NT2/D1 (cell line): ENCODE measurements at regions not wholly inside any gene's neighbourhood (a gene's known extent, or its start where the extent isn't known, plus 50 kb on each side); places are given as distances from the start of the nearest gene placed in this dataset.

Experiments used
- DNase-seq: peaks from one replicate; pipeline ENCODE4 v3.0.0-alpha.2; 2011; ENCODE audit warnings: low read depth, low spot score
- H3K27me3 ChIP-seq: 2 replicates; pipeline ENCODE4 v1.6.0; 2011; ENCODE audit warnings: mild to moderate bottlenecking; ENCODE audit not compliant: insufficient read length, insufficient read depth
- H3K36me3 ChIP-seq: 2 replicates; pipeline ENCODE4 v1.6.1; 2011; ENCODE audit warnings: mild to moderate bottlenecking, low read length, mixed read lengths; ENCODE audit not compliant: insufficient read depth, insufficient read length
- H3K4me1 ChIP-seq: 2 replicates; pipeline ENCODE4 v1.5.1; 2011; ENCODE audit not compliant: insufficient read depth, insufficient read length
- H3K4me3 ChIP-seq: 2 replicates; pipeline ENCODE4 v1.5.1; 2011; ENCODE audit warnings: low read depth; ENCODE audit not compliant: insufficient read length
- H3K9ac ChIP-seq: 2 replicates; pipeline ENCODE4 v1.6.0; 2011; ENCODE audit warnings: low read depth; ENCODE audit not compliant: insufficient read length
- H3K9me3 ChIP-seq: 2 replicates; pipeline ENCODE4 v1.5.1; 2011; ENCODE audit warnings: mild to moderate bottlenecking, low read length; ENCODE audit not compliant: insufficient read depth
- SUZ12 ChIP-seq: IDR thresholded peaks from 2 replicates; pipeline ENCODE4 v1.6.1; 2011; ENCODE audit not compliant: insufficient read length, insufficient read depth; ENCODE audit errors: extremely low read depth
- YY1 ChIP-seq: IDR thresholded peaks from 2 replicates; pipeline ENCODE4 v1.6.1; 2011; ENCODE audit not compliant: insufficient read length, insufficient read depth
- ZNF274 ChIP-seq: IDR thresholded peaks from 2 replicates; pipeline ENCODE4 v1.6.1; 2011; ENCODE audit warnings: mild to moderate bottlenecking, low read depth, low read length

- H3K4me1 ChIP-seq: no peaks in the 10 kb centered on the region
- H3K9ac ChIP-seq: no peak overlapping the region
- DNase-seq: no peak
- H3K4me3 ChIP-seq: no peak overlapping the region
- H3K27me3 ChIP-seq: no peaks in the 10 kb centered on the region
- H3K9me3 ChIP-seq: no peaks in the 10 kb centered on the region
- H3K36me3 ChIP-seq: no peaks in the 10 kb centered on the region
- TF ChIP-seq YY1 (no peak), SUZ12 (no peak), ZNF274 (no peak)
These were observed 180.5 kb downstream of the GLUD2 start for GRCh38 chrX:121227888-121228287.

GRCh38 chrX:121231566-121232358 lies 184.4 kb downstream of the GLUD2 start:
- H3K27me3 ChIP-seq: no peaks in the 10 kb centered on the region
- no peaks in the 10 kb centered on the region for H3K9me3 ChIP-seq
- H3K4me3 ChIP-seq: no peak overlapping the region
- no peak overlapping the region for H3K9ac ChIP-seq
- no peak for DNase-seq
- no peaks in the 10 kb centered on the region for H3K36me3 ChIP-seq
- H3K4me1 ChIP-seq: no peaks in the 10 kb centered on the region
- TF ChIP-seq ZNF274: no peak
- TF ChIP-seq SUZ12: no peak
- no peak for TF ChIP-seq YY1

GRCh38 chrX:121236040-121236439 lies 188.6 kb downstream of the GLUD2 start:
- no peak for DNase-seq
- no peaks in the 10 kb centered on the region for H3K9me3 ChIP-seq
- H3K36me3 ChIP-seq: no peaks in the 10 kb centered on the region
- TF ChIP-seq YY1 (no peak), SUZ12 (no peak), ZNF274 (no peak)
- H3K27me3 ChIP-seq: no peaks in the 10 kb centered on the region
- H3K4me3 ChIP-seq: no peak overlapping the region
- H3K9ac ChIP-seq: no peak overlapping the region
- no peaks in the 10 kb centered on the region for H3K4me1 ChIP-seq

GRCh38 chrX:121238093-121238492 lies 190.7 kb downstream of the GLUD2 start:
- TF ChIP-seq YY1 (no peak), SUZ12 (no peak), ZNF274 (no peak)

GRCh38 chrX:121244511-121244910 lies 197.1 kb downstream of the GLUD2 start:
- no peaks in the 10 kb centered on the region for H3K9me3 ChIP-seq
- no peak overlapping the region for H3K4me3 ChIP-seq
- H3K4me1 ChIP-seq: no peaks in the 10 kb centered on the region
- TF ChIP-seq ZNF274 (no peak), YY1 (no peak), SUZ12 (no peak)
- H3K27me3 ChIP-seq: no peaks in the 10 kb centered on the region
- no peaks in the 10 kb centered on the region for H3K36me3 ChIP-seq
- H3K9ac ChIP-seq: no peak overlapping the region
- no peak for DNase-seq

More at GRCh38 chrX:121238093-121238492, 190.7 kb downstream of the GLUD2 start:
- H3K9ac ChIP-seq: no peak overlapping the region
- no peaks in the 10 kb centered on the region for H3K36me3 ChIP-seq
- no peaks in the 10 kb centered on the region for H3K27me3 ChIP-seq
- no peak overlapping the region for H3K4me3 ChIP-seq
- no peaks in the 10 kb centered on the region for H3K9me3 ChIP-seq
- no peak for DNase-seq
- H3K4me1 ChIP-seq: no peaks in the 10 kb centered on the region

- no peak for DNase-seq
- Histone ChIP-seq H3K36me3 (no peaks in the 10 kb centered on the region), H3K4me1 (no peaks in the 10 kb centered on the region), H3K4me3 (no peak overlapping the region), H3K27me3 (no peaks in the 10 kb centered on the region), H3K9ac (no peak overlapping the region), H3K9me3 (no peaks in the 10 kb centered on the region)
- TF ChIP-seq YY1 (no peak), ZNF274 (no peak), SUZ12 (no peak)
These were observed 198.4 kb downstream of the GLUD2 start for GRCh38 chrX:121245763-121246162.

GRCh38 chrX:121254336-121254735 lies 206.9 kb downstream of the GLUD2 start:
- no peaks in the 10 kb centered on the region for H3K4me1 ChIP-seq
- no peak for DNase-seq
- no peaks in the 10 kb centered on the region for H3K27me3 ChIP-seq
- no peak overlapping the region for H3K4me3 ChIP-seq
- H3K36me3 ChIP-seq: no peaks in the 10 kb centered on the region
- no peak overlapping the region for H3K9ac ChIP-seq
- TF ChIP-seq ZNF274 (no peak), YY1 (no peak), SUZ12 (no peak)
- H3K9me3 ChIP-seq: no peaks in the 10 kb centered on the region
